Activated CD4-positive, alpha-beta memory T cell treated with anti-CD3 and anti-CD28 coated beads for 36 hours (primary cell): ENCODE measurements at regions not wholly inside any gene's neighbourhood (a gene's known extent, or its start where the extent isn't known, plus 50 kb on each side); places are given as distances from the start of the nearest gene placed in this dataset.

Experiments used
- CTCF ChIA-PET: fragments of 350-600 bp; sonication (Branson Sonifier 250); formaldehyde crosslinking; loops from one replicate; lab custom pipeline; 2021; ENCODE audit warnings: antibody characterized with exemption, inconsistent platforms; lab: Charles Lee
- POLR2A ChIA-PET: fragments of 350-600 bp; sonication (Branson Sonifier 250); formaldehyde crosslinking; loops from one replicate; lab custom pipeline; 2021; ENCODE audit warnings: antibody characterized with exemption; lab: Charles Lee
- DNase-seq: peaks from one replicate; pipeline ENCODE4 v3.0.0-alpha.2; 2020
- H3K27ac Mint-ChIP-seq: one replicate; pipeline ENCODE4 v1.8.0; 2021; ENCODE audit warnings: mixed read lengths
- H3K27me3 Mint-ChIP-seq: one replicate; pipeline ENCODE4 v1.8.0; 2021; ENCODE audit warnings: mixed read lengths
- H3K36me3 Mint-ChIP-seq: one replicate; pipeline ENCODE4 v1.8.0; 2021; ENCODE audit warnings: mixed read lengths
- H3K4me1 Mint-ChIP-seq: one replicate; pipeline ENCODE4 v1.8.0; 2021; ENCODE audit warnings: low read depth, mixed read lengths
- H3K4me3 Mint-ChIP-seq: one replicate; pipeline ENCODE4 v1.8.0; 2021; ENCODE audit warnings: mild to moderate bottlenecking, mixed read lengths
- H3K9me3 Mint-ChIP-seq: one replicate; pipeline ENCODE4 v1.8.0; 2021; ENCODE audit warnings: mixed read lengths
- intact Hi-C: fragments of 100-400 bp; cut with micrococcal nuclease; formaldehyde crosslinking; loops from one replicate; pipeline ENCODE4 v1.15.1; 2023

DNA sequence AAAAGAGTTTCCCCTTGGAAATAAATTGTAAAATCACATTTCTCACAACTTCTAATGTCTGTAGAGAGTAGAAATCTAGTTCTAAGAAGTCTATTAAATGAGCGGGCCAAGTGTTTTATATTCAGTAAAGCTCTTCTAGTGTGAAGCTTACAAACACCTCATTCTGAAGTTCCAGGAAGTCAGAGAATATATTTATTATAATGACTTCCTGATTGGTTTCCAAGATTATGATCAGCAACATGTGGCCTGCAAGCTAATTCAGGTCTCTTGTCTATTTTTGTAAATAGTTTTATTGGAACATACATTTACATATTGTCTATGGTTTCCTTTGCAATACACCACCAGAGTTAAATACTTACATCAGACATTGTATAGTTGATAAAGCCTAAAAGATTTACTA is 603.9 kb downstream of the AMY1C start:
- no peak overlapping the region for H3K4me3 Mint-ChIP-seq
- H3K27ac Mint-ChIP-seq = no peak overlapping the region
- POLR2A ChIA-PET = no interaction called here
- intact Hi-C loops = no loop called here
- no peaks in the 10 kb centered on the region for H3K4me1 Mint-ChIP-seq
- CTCF ChIA-PET = no interaction called here
- DNase-seq = no peak
- peaks cover 9% of the 10 kb centered on the region for H3K9me3 Mint-ChIP-seq
- H3K27me3 Mint-ChIP-seq = no peaks in the 10 kb centered on the region
- no peaks in the 10 kb centered on the region for H3K36me3 Mint-ChIP-seq

DNA sequence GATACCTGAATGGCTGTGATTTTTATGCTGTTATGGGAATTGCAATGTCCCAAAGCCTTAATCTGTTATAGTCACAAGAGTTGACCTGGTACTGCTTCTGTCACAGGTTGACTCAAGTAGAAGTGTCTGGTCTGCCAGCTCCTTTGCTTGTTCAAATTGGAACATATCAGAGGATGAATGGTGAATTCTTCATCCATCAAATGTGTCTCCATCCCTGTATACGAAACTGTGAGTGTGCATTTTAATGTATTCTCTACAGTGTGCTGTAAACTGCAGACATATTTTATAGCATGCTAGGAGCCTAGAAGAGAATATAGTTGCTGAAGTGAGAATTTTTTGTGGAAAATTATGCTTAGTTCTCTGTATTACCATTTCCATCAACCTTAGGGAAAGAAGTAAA is 608.4 kb downstream of the AMY1C start:
- H3K9me3 Mint-ChIP-seq = peaks cover 14% of the 10 kb centered on the region
- H3K4me1 Mint-ChIP-seq = no peaks in the 10 kb centered on the region
- POLR2A ChIA-PET = no interaction called here
- no peak for DNase-seq
- no peak overlapping the region for H3K27ac Mint-ChIP-seq
- intact Hi-C loops = no loop called here
- no peak overlapping the region for H3K4me3 Mint-ChIP-seq
- CTCF ChIA-PET = no interaction called here
- no peaks in the 10 kb centered on the region for H3K36me3 Mint-ChIP-seq
- H3K27me3 Mint-ChIP-seq = no peaks in the 10 kb centered on the region

DNA sequence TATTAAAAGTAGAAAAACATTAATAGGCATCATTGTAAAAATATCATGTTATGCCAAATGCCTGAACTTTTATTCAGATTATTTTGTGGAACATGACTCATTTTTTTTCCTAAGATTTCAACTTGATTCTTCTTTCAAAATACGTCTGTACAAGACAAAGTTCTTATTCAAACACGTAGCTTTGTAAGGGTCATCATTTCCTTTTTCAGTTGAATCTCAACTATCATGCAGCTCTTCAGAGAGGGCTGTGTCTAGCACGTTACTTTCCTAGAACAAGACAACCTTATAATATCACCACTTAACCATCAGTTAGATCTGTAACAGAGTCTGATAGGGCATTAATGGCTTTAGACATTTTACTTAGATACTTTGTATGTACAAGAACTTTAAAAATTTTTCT is 608.9 kb downstream of the AMY1C start:
- Mint-ChIP-seq H3K4me1 (no peaks in the 10 kb centered on the region), H3K9me3 (peaks cover 15% of the 10 kb centered on the region), H3K27me3 (no peaks in the 10 kb centered on the region), H3K36me3 (no peaks in the 10 kb centered on the region), H3K27ac (no peak overlapping the region), H3K4me3 (no peak overlapping the region)
- POLR2A ChIA-PET = no interaction called here
- intact Hi-C loops = no loop called here
- CTCF ChIA-PET = no interaction called here
- DNase-seq = no peak

DNA sequence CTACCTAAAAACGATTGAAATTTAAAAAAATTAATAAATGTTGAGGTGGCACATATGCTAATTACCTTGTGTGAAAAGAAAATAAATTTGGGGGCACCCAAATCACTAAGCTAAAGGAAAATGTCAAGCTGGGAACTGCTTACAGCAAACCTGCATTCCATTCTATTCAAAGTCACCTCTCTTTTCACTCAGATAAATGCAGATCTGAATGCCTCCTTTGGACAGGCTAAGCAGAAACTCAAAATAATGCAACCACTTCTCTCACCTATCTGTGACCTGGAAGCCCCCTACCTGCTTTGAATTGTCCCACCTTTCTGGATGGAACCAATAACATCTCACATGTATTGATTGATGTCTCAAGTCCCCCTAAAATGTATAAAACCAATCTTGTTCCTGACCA is 628.7 kb downstream of the AMY1C start:
- H3K27ac Mint-ChIP-seq = no peak overlapping the region
- H3K9me3 Mint-ChIP-seq = peaks cover 38% of the 10 kb centered on the region
- no peaks in the 10 kb centered on the region for H3K36me3 Mint-ChIP-seq
- DNase-seq = no peak
- ChIA-PET POLR2A (no interaction called here), CTCF (no interaction called here)
- H3K4me3 Mint-ChIP-seq = no peak overlapping the region
- H3K27me3 Mint-ChIP-seq = no peaks in the 10 kb centered on the region
- H3K4me1 Mint-ChIP-seq = no peaks in the 10 kb centered on the region
- intact Hi-C loops = no loop called here

DNA sequence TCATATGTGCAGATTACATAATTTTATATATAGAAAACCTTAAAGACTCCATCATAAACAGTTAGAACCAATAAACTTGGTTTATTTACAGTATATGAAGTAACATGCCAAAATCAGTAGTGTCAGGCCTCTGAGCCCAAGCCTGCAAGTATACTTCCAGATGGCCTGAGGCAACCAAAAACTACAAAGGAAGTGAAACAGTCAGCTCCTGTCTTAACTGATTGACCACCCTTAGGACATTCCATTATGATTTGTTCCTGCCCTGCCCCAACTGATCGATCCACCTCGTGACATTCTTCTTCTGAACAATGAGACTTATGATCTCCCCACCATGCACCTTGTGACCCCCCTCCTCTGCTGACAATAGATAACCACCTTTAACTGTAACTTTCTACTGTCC is 630.3 kb downstream of the AMY1C start:
- ChIA-PET POLR2A (no interaction called here), CTCF (no interaction called here)
- Mint-ChIP-seq H3K9me3 (peaks cover 30% of the 10 kb centered on the region), H3K27ac (no peak overlapping the region), H3K4me1 (no peaks in the 10 kb centered on the region), H3K27me3 (no peaks in the 10 kb centered on the region), H3K36me3 (no peaks in the 10 kb centered on the region), H3K4me3 (no peak overlapping the region)
- no peak for DNase-seq
- intact Hi-C loops = no loop called here

DNA sequence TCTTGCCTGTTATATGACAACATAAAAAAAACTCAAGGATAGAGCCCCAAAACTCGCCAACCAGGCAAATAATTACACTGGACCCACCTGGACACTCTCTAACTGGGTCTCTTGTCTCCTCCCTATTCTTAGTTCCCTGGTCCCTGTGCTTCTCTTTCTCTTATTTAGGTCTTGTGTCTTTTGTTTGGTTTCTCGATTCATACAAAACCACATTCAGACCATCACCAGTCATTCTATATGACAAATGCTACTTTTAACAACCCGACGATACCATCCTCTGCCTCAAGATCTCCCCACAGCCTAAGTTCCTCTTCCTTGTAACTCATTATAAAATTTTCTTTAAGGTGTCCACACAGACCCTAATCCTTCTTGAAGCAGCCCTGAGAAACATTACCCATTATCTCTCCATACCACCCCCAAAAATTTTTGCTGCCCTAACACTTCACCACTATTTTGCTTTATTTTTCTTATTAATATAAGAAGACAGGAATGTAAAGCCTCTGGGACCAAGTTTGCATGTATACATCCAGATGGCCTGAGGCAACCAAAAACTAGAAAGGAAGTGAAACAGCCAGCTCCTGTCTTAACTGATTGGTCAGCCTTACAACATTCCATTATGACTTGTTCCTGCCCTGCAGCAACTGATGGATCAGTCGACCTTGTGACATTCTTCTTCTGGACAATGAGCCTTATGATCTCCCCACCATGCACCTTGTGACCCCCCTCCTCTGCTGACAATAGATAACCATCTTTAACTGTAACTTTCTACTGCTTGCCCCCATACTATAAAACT is 638.2 kb downstream of the AMY1C start:
- Mint-ChIP-seq H3K4me1 (no peaks in the 10 kb centered on the region), H3K27me3 (no peaks in the 10 kb centered on the region), H3K27ac (no peak overlapping the region), H3K9me3 (peaks cover 8% of the 10 kb centered on the region), H3K36me3 (no peaks in the 10 kb centered on the region), H3K4me3 (no peak overlapping the region)
- POLR2A ChIA-PET = no interaction called here
- CTCF ChIA-PET = no interaction called here
- no peak for DNase-seq
- intact Hi-C loops = no loop called here

DNA sequence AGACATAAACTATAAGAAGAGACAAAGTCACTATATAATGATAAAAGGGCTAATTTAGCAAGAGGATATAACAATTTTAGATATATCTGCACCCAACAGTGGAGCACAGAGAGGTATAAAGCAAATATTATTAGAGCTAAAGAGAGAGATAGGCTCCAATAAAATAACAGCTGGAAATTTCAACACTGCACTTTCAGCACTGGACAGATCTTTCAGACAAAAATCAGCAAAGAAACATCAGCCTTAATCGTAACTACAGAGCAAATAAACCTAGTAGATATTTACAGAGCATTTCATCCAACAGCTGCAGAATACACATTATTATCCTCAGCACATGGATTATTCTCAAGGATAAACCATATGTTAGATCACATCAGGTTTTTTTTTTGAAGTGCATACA is 642.9 kb downstream of the AMY1C start:
- DNase-seq = no peak
- Mint-ChIP-seq H3K4me1 (no peaks in the 10 kb centered on the region), H3K9me3 (peaks cover 12% of the 10 kb centered on the region), H3K36me3 (no peaks in the 10 kb centered on the region), H3K4me3 (no peak overlapping the region), H3K27me3 (no peaks in the 10 kb centered on the region), H3K27ac (no peak overlapping the region)
- ChIA-PET CTCF (no interaction called here), POLR2A (no interaction called here)
- intact Hi-C loops = no loop called here

DNA sequence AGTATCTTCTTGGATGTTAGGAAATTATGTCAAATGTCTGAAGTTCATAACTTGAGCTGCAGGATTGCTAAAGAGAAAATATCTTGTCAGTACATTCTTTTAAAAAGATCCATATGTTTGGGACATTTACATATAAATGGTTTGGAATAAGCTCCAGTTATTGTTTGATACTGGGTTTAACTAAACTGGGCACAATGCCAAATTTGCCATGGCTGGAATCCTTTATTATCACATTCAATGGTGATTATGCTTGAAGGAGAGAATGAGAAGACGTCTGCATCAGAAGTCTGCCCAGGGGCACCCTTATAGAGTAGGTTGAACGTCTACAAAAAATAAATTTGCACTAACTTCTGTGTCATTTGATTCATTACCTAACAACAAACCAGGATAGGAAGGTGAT is 652.5 kb downstream of the AMY1C start:
- DNase-seq = no peak
- Mint-ChIP-seq H3K27ac (no peak overlapping the region), H3K4me3 (no peak overlapping the region), H3K36me3 (no peaks in the 10 kb centered on the region), H3K27me3 (no peaks in the 10 kb centered on the region), H3K4me1 (no peaks in the 10 kb centered on the region), H3K9me3 (peaks cover 10% of the 10 kb centered on the region)
- CTCF ChIA-PET = no interaction called here
- POLR2A ChIA-PET = no interaction called here
- intact Hi-C loops = no loop called here

DNA sequence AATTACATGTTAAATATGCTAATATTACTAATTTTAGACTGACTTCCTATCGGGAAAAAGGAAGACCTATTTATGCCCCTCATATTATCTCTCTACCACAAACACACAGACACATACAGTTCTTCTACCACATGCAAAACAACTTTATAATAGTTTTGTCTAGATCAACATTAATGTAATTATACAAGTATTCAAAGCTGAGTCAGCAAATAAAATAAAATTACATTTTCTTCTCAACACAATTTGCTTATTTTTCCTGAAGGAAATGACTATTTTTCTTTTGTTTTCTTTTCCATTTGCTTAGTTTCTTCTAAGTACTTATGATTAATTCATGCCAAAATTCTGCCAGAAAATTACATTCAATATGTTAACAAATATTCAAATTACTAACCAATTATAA is 654.2 kb downstream of the AMY1C start:
- POLR2A ChIA-PET = no interaction called here
- H3K4me1 Mint-ChIP-seq = no peaks in the 10 kb centered on the region
- no peak for DNase-seq
- intact Hi-C loops = no loop called here
- H3K27me3 Mint-ChIP-seq = no peaks in the 10 kb centered on the region
- H3K9me3 Mint-ChIP-seq = peaks cover 15% of the 10 kb centered on the region
- no peaks in the 10 kb centered on the region for H3K36me3 Mint-ChIP-seq
- no peak overlapping the region for H3K4me3 Mint-ChIP-seq
- no peak overlapping the region for H3K27ac Mint-ChIP-seq
- CTCF ChIA-PET = no interaction called here

DNA sequence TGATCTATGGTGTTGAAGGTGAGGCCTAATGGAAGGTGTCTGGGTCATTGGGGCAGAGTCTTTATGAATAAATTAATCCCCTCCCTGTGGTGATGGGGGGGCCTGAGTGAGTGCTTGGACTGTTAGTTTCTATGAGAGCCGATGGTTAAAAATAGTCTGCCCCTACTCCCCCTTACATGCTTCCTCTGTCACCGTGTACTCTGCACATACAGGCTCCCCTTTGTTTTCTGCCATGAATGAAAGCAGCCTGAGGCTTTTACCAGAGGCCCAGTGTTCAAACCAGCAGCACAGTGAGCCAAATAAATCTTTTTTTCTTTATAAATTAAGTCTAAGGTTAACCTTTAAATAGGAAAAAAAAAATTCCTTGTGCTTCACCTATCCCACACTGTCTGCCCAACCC is 657.0 kb downstream of the AMY1C start:
- Mint-ChIP-seq H3K27me3 (no peaks in the 10 kb centered on the region), H3K4me3 (no peak overlapping the region)
- intact Hi-C loops = no loop called here

DNA sequence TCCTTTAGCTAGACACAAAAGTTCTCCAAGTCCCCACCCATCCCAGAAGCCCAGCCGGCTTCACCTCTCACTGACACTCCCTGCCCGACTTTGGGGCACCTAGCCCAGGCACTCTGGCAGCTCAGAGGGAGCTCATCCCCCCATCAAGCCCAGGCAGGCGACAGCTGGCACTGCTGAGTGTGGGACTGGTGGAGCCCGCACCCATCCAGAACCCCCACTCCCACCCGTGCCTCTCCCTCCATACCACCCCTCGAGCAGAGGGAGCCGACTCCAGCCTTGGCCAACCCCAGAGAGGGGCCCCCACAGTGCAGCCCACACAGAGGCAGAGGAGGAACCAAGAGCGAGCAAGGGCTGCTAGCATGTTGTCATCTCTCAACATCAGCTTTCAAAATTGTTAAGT is 658.6 kb downstream of the AMY1C start:
- intact Hi-C loops = no loop called here
- H3K27ac Mint-ChIP-seq = no peak overlapping the region
- POLR2A ChIA-PET = no interaction called here
- H3K36me3 Mint-ChIP-seq = no peaks in the 10 kb centered on the region
- H3K9me3 Mint-ChIP-seq = peaks cover 11% of the 10 kb centered on the region
- H3K4me3 Mint-ChIP-seq = no peak overlapping the region
- H3K27me3 Mint-ChIP-seq = no peaks in the 10 kb centered on the region
- DNase-seq = no peak
- CTCF ChIA-PET = interaction anchor here (0.8 kb wide), 1 partner anchor 11 kb away, joined by 3 read pairs; no protein-coding TSS in a partner anchor
- H3K4me1 Mint-ChIP-seq = no peaks in the 10 kb centered on the region

More for the DNA sequence above, 657.0 kb downstream of the AMY1C start:
- H3K9me3 Mint-ChIP-seq = peaks cover 14% of the 10 kb centered on the region
- DNase-seq = no peak
- ChIA-PET POLR2A (no interaction called here), CTCF (no interaction called here)
- H3K4me1 Mint-ChIP-seq = no peaks in the 10 kb centered on the region
- no peak overlapping the region for H3K27ac Mint-ChIP-seq
- no peaks in the 10 kb centered on the region for H3K36me3 Mint-ChIP-seq

DNA sequence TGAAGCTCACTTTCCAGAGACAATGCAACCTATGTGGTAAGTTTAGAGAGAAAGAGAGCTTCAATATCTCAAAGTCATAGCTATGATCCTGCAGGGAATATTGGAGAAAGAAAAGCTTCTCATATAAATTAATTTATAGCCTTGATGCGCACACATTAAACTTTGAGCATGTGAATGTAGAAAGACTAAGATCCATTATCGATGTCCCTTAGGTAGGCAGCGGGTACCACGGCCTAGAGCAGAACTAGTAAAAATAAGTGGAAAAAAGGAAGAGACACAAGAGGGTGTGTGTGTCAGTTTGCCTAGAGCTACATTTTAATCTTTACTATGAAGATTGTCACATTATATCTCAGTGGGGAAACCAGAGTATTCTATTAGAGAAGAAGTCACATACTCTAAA is 685.6 kb downstream of the AMY1C start:
- Mint-ChIP-seq H3K4me3 (no peak overlapping the region), H3K36me3 (no peaks in the 10 kb centered on the region), H3K27me3 (no peaks in the 10 kb centered on the region), H3K9me3 (peaks cover 14% of the 10 kb centered on the region), H3K4me1 (no peaks in the 10 kb centered on the region), H3K27ac (no peak overlapping the region)
- DNase-seq = no peak
- POLR2A ChIA-PET = no interaction called here
- CTCF ChIA-PET = no interaction called here
- intact Hi-C loops = no loop called here

DNA sequence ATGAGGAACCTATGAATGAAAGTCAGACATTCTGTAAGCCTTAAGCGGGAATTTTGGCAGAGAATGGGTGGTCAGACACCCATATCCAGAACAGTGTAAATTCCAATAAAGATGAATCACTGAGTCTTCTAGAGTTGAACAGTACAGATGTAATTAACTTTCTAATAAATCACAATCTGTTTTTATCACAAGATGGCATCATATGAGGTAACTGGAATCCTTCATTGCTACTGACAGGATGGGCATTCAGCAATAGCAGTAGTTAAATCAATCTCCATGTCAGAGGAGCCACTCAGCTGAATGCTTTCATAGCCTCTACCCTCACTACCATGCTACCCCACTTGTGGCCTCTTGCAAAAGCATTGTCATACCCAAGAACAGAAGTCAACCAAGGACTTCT is 690.3 kb downstream of the AMY1C start:
- H3K27ac Mint-ChIP-seq = no peak overlapping the region
- H3K4me1 Mint-ChIP-seq = no peaks in the 10 kb centered on the region
- no peak for DNase-seq
- no peaks in the 10 kb centered on the region for H3K36me3 Mint-ChIP-seq
- intact Hi-C loops = no loop called here
- H3K4me3 Mint-ChIP-seq = no peak overlapping the region
- no peaks in the 10 kb centered on the region for H3K27me3 Mint-ChIP-seq
- ChIA-PET POLR2A (no interaction called here), CTCF (no interaction called here)
- H3K9me3 Mint-ChIP-seq = peaks cover 18% of the 10 kb centered on the region
